ENCODE measurements at regions not wholly inside any gene's neighbourhood (a gene's known extent, or its start where the extent isn't known, plus 50 kb on each side); places are given as distances from the start of the nearest gene placed in this dataset.

DNA sequence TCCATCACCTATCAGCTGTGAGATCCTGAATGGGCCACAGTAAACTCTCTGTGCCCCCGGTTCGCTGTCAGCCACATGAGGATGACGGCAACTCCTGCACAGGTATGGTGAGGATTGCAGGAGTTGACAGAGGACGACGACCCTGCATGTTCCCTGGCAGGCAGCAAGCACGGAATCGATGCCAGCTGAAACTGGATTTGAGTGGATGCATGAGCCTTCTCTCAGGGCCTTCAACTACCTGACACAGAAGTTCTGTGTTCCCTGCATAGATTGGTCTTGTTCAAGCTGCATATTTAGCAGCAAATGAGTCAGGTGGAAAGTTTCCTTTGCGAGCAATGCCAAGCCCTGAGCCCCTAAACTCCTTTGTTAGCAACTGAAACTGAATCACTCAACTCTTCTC lies 69.6 kb upstream of the PTCH1 start:
- Histone ChIP-seq H3K36me3 (ENCODE audit: control insufficient read depth, insufficient read depth, low read length) (no peaks in the 10 kb centered on the region), H3K9me3 (ENCODE audit: control insufficient read depth, low read length) (no peaks in the 10 kb centered on the region), H3K27ac (ENCODE audit: low read depth, low read length, severe bottlenecking) (no peak overlapping the region), H3K4me1 (ENCODE audit: control insufficient read depth, insufficient read depth, low read length, poor library complexity, severe bottlenecking) (peaks cover 16% of the 10 kb centered on the region), H3K4me3 (ENCODE audit: extremely low read depth, insufficient read depth, low read length, poor library complexity, severe bottlenecking) (no peak overlapping the region)
- WGBS, 2 experiments (ENCODE audit: insufficient coverage in 2 of 2): 96 to 97% methylated on average over 7 to 8 of the region's 8 CpGs

DNA sequence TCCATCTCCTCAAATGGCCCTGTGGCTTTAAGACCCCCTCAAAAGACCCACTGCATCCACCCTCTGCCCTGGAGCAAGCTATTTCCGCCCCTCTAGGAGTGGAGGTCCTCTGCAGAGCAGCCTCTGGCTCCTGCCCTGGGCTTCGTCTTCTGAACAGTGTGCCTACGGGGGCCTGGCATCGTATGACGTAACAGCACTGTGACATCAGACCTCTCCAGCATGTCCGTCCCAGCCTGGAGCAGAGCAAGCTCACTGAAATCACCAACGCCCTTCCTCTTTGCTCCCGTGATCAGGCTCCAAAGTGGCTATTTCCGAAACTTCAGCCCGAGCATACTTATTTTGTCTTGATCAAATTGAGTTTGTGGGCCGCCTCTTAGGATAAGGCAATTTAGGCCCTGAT lies 69.1 kb upstream of the PTCH1 start:
- H3K27ac ChIP-seq (ENCODE audit: low read depth, low read length, severe bottlenecking): no peak overlapping the region
- peaks cover 18% of the 10 kb centered on the region for H3K4me1 ChIP-seq (ENCODE audit: control insufficient read depth, insufficient read depth, low read length, poor library complexity, severe bottlenecking)
- H3K9me3 ChIP-seq (ENCODE audit: control insufficient read depth, low read length): no peaks in the 10 kb centered on the region
- 81 to 82% methylated on average over 8 to 11 of the region's 11 CpGs for WGBS, 2 experiments (ENCODE audit: insufficient coverage in 2 of 2)
- no peaks in the 10 kb centered on the region for H3K36me3 ChIP-seq (ENCODE audit: control insufficient read depth, insufficient read depth, low read length)
- H3K4me3 ChIP-seq (ENCODE audit: extremely low read depth, insufficient read depth, low read length, poor library complexity, severe bottlenecking): no peak overlapping the region

DNA sequence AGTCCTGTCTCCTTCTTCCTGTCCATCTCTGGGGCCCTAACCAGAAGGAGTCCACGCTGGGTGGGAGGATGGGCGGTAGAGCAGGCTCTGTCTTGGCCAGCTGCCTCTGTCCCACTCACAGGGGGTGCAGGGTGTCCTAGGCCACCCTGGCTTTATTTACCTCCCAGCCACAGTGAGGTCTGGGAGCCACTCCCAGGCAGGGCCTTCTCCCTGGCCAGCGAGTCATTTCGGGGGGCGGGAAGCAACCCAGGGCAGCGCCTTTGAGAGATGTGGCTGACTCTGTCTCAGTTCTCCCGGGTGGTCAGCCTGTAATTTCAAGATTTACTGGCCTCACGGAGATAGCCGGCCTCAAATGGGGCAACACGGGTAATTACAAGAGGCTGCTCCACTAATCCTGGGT lies 67.4 kb upstream of the PTCH1 start:
- no peak overlapping the region for H3K4me3 ChIP-seq (ENCODE audit: extremely low read depth, insufficient read depth, low read length, poor library complexity, severe bottlenecking)
- no peak overlapping the region for H3K27ac ChIP-seq (ENCODE audit: low read depth, low read length, severe bottlenecking)
- WGBS, 2 experiments (ENCODE audit: insufficient coverage in 2 of 2): 51 to 56% methylated on average over 8 to 10 of the region's 10 CpGs
- no peaks in the 10 kb centered on the region for H3K9me3 ChIP-seq (ENCODE audit: control insufficient read depth, low read length)
- H3K4me1 ChIP-seq (ENCODE audit: control insufficient read depth, insufficient read depth, low read length, poor library complexity, severe bottlenecking): peaks cover 18% of the 10 kb centered on the region
- H3K36me3 ChIP-seq (ENCODE audit: control insufficient read depth, insufficient read depth, low read length): no peaks in the 10 kb centered on the region

GRCh38 chr9:95581900-95582299 lies 65.1 kb upstream of the PTCH1 start:
- no peaks in the 10 kb centered on the region for H3K36me3 ChIP-seq (ENCODE audit: control insufficient read depth, insufficient read depth, low read length)
- no peak overlapping the region for H3K4me3 ChIP-seq (ENCODE audit: extremely low read depth, insufficient read depth, low read length, poor library complexity, severe bottlenecking)
- peaks cover 21% of the 10 kb centered on the region for H3K4me1 ChIP-seq (ENCODE audit: control insufficient read depth, insufficient read depth, low read length, poor library complexity, severe bottlenecking)
- peak overlapping the region; percentile 37 for H3K27ac ChIP-seq (ENCODE audit: low read depth, low read length, severe bottlenecking)
- WGBS, 2 experiments (ENCODE audit: insufficient coverage in 2 of 2): 22% methylated on average over 1 of the region's 5 CpGs; no CpG with 5 or more reads in 1 of the 2 experiments
- no peaks in the 10 kb centered on the region for H3K9me3 ChIP-seq (ENCODE audit: control insufficient read depth, low read length)

GRCh38 chr9:95580812-95581761 lies 64.3 kb upstream of the PTCH1 start:
- Histone ChIP-seq H3K4me1 (ENCODE audit: control insufficient read depth, insufficient read depth, low read length, poor library complexity, severe bottlenecking) (peaks cover 23% of the 10 kb centered on the region), H3K36me3 (ENCODE audit: control insufficient read depth, insufficient read depth, low read length) (no peaks in the 10 kb centered on the region), H3K27ac (ENCODE audit: low read depth, low read length, severe bottlenecking) (peak overlapping the region; percentile 36), H3K4me3 (ENCODE audit: extremely low read depth, insufficient read depth, low read length, poor library complexity, severe bottlenecking) (no peak overlapping the region), H3K9me3 (ENCODE audit: control insufficient read depth, low read length) (no peaks in the 10 kb centered on the region)
- 69 to 76% methylated on average over 14 to 17 of the region's 22 CpGs for WGBS, 2 experiments (ENCODE audit: insufficient coverage in 2 of 2)

GRCh38 chr9:95574866-95575553 lies 58.2 kb upstream of the PTCH1 start:
- no peak overlapping the region for H3K4me3 ChIP-seq (ENCODE audit: extremely low read depth, insufficient read depth, low read length, poor library complexity, severe bottlenecking)
- WGBS, 2 experiments (ENCODE audit: insufficient coverage in 2 of 2): 84 to 92% methylated on average over 9 to 14 of the region's 14 CpGs
- peaks cover 17% of the 10 kb centered on the region for H3K4me1 ChIP-seq (ENCODE audit: control insufficient read depth, insufficient read depth, low read length, poor library complexity, severe bottlenecking)
- H3K27ac ChIP-seq (ENCODE audit: low read depth, low read length, severe bottlenecking): no peak overlapping the region
- H3K36me3 ChIP-seq (ENCODE audit: control insufficient read depth, insufficient read depth, low read length): no peaks in the 10 kb centered on the region
- H3K9me3 ChIP-seq (ENCODE audit: control insufficient read depth, low read length): no peaks in the 10 kb centered on the region

DNA sequence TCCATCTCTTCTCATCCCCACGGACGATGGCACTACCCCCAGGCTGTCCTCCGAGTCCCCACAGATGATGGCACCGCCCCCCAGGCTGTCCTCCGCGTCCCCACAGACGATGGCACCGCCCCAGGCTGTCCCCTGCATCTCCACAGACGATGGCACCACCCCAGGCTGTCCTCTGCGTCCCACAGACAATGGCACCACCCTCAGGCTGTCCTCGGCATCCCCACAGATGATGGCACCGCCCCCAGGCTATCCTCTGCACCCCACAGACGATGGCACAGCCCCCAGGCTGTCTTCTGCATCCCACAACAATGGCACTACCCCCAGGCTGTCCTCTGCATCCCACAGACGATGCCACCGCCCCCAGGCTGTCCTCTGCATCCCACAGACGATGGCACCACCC lies 57.4 kb upstream of the PTCH1 start:
- WGBS, 2 experiments (ENCODE audit: insufficient coverage in 2 of 2): 73 to 88% methylated on average over 7 to 14 of the region's 16 CpGs
- peaks cover 21% of the 10 kb centered on the region for H3K4me1 ChIP-seq (ENCODE audit: control insufficient read depth, insufficient read depth, low read length, poor library complexity, severe bottlenecking)
- no peak overlapping the region for H3K4me3 ChIP-seq (ENCODE audit: extremely low read depth, insufficient read depth, low read length, poor library complexity, severe bottlenecking)
- H3K36me3 ChIP-seq (ENCODE audit: control insufficient read depth, insufficient read depth, low read length): no peaks in the 10 kb centered on the region
- no peaks in the 10 kb centered on the region for H3K9me3 ChIP-seq (ENCODE audit: control insufficient read depth, low read length)
- no peak overlapping the region for H3K27ac ChIP-seq (ENCODE audit: low read depth, low read length, severe bottlenecking)

- Histone ChIP-seq H3K4me1 (ENCODE audit: control insufficient read depth, insufficient read depth, low read length, poor library complexity, severe bottlenecking) (peaks cover 21% of the 10 kb centered on the region), H3K36me3 (ENCODE audit: control insufficient read depth, insufficient read depth, low read length) (no peaks in the 10 kb centered on the region), H3K4me3 (ENCODE audit: extremely low read depth, insufficient read depth, low read length, poor library complexity, severe bottlenecking) (no peak overlapping the region), H3K9me3 (ENCODE audit: control insufficient read depth, low read length) (no peaks in the 10 kb centered on the region), H3K27ac (ENCODE audit: low read depth, low read length, severe bottlenecking) (no peak overlapping the region)
- 86 to 95% methylated on average over 6 to 7 of the region's 8 CpGs for WGBS, 2 experiments (ENCODE audit: insufficient coverage in 2 of 2)
These were observed 56.7 kb upstream of the PTCH1 start for GRCh38 chr9:95573463-95573862.

DNA sequence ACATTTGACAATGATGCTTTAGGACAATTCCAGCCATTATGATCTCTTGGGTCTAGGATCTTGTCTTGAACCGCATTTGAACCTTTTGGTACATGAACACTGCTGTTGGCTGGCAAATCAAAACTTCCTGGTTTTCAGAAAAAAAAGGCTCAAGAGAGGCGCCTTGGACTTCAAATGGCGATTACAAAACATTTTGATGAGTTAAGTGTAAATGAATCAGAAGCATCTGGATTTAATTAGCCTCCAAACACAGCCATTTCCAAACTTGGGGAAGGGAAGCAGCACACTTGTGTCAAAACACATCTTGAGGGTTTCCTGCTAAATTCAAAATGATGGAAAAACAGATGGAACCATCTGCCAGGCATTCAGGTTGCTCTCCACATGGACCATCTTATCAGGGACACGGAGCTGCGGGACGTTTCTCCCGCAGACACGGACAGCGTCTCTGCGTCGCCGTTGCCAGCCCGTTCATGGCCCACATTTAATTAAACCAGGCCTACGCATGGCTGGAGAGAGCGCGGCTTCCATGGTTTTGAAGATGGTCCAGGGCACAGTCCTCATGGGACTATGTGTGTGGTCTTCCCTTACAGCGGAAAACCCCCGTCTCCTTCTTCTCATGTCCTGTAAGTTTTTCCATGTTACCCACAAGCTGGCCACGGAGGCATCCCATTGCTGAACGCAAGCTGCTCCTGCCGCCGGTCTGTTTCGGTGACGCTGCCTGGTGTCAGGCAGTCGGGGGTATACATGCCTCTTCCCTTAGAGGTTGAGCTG lies 55.8 kb upstream of the PTCH1 start:
- H3K9me3 ChIP-seq (ENCODE audit: control insufficient read depth, low read length): no peaks in the 10 kb centered on the region
- WGBS, 2 experiments (ENCODE audit: insufficient coverage in 2 of 2): 94 to 96% methylated on average over 23 of the region's 25 CpGs
- no peaks in the 10 kb centered on the region for H3K36me3 ChIP-seq (ENCODE audit: control insufficient read depth, insufficient read depth, low read length)
- H3K4me3 ChIP-seq (ENCODE audit: extremely low read depth, insufficient read depth, low read length, poor library complexity, severe bottlenecking): no peak overlapping the region
- no peak overlapping the region for H3K27ac ChIP-seq (ENCODE audit: low read depth, low read length, severe bottlenecking)
- peaks cover 21% of the 10 kb centered on the region for H3K4me1 ChIP-seq (ENCODE audit: control insufficient read depth, insufficient read depth, low read length, poor library complexity, severe bottlenecking)

- H3K36me3 ChIP-seq (ENCODE audit: control insufficient read depth, insufficient read depth, low read length): no peaks in the 10 kb centered on the region
- peak overlapping the region; percentile 94 for H3K27ac ChIP-seq (ENCODE audit: low read depth, low read length, severe bottlenecking)
- 61 to 77% methylated on average over 7 to 11 of the region's 11 CpGs for WGBS, 2 experiments (ENCODE audit: insufficient coverage in 2 of 2)
- no peak overlapping the region for H3K4me3 ChIP-seq (ENCODE audit: extremely low read depth, insufficient read depth, low read length, poor library complexity, severe bottlenecking)
- no peaks in the 10 kb centered on the region for H3K9me3 ChIP-seq (ENCODE audit: control insufficient read depth, low read length)
- H3K4me1 ChIP-seq (ENCODE audit: control insufficient read depth, insufficient read depth, low read length, poor library complexity, severe bottlenecking): peaks cover 16% of the 10 kb centered on the region
These were observed 53.9 kb upstream of the PTCH1 start for GRCh38 chr9:95570646-95571045.
